Activated naive CD8-positive, alpha-beta T cell treated with anti-CD3 and anti-CD28 coated beads, Interleukin-2, amount 10 ng/mL, durations not matched to agents 7 days and 5 days (primary cell): ENCODE measurements at regions not wholly inside any gene's neighbourhood (a gene's known extent, or its start where the extent isn't known, plus 50 kb on each side); places are given as distances from the start of the nearest gene placed in this dataset.

Experiments used
- ATAC-seq: fragments of 150-1000 bp; cut with Tn5 transposase; one replicate; pipeline ENCODE4 v1.10.0; 2021; ENCODE audit warnings: low read depth, moderate library complexity
- POLR2A ChIA-PET: fragments of 350-600 bp; sonication (Branson Sonifier 250); formaldehyde crosslinking; loops from one replicate; lab custom pipeline; 2021; ENCODE audit warnings: antibody characterized with exemption; lab: Charles Lee
- DNase-seq: peaks from one replicate; pipeline ENCODE4 v3.0.0; 2021
- H3K27ac Mint-ChIP-seq: one replicate; pipeline ENCODE4 v1.8.0; 2022; ENCODE audit warnings: mild to moderate bottlenecking, mixed read lengths
- H3K27me3 Mint-ChIP-seq: one replicate; pipeline ENCODE4 v1.8.0; 2022; ENCODE audit warnings: mild to moderate bottlenecking, moderate library complexity, mixed read lengths
- H3K36me3 Mint-ChIP-seq: one replicate; pipeline ENCODE4 v1.8.0; 2021; ENCODE audit warnings: mild to moderate bottlenecking, mixed read lengths
- H3K4me1 Mint-ChIP-seq: one replicate; pipeline ENCODE4 v1.8.0; 2021; ENCODE audit warnings: mixed read lengths
- H3K4me3 Mint-ChIP-seq: one replicate; pipeline ENCODE4 v1.8.0; 2022; ENCODE audit warnings: mild to moderate bottlenecking, moderate library complexity, mixed read lengths
- H3K9me3 Mint-ChIP-seq: one replicate; pipeline ENCODE4 v1.8.0; 2021; ENCODE audit warnings: mixed read lengths

DNA sequence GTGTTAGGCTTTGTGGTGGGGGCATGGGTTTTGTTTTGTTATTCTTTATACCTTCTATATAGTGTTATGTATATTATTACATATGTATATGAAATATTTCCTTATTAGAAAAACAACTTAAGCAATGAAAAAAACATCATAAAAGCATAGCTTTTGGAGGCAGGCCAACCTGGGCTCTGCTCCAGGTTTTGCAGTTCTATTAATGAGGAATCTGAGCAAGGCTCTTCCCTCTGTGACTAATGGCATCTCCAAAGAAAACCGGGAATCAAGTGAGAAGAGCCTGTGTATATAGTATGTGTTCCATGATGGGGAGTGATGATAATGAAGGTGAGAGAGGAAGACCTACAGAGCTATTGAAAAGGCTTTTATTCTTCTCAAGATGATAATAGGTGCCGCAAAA is 291.1 kb downstream of the CLIC5 start:
- no peak overlapping the region for H3K27ac Mint-ChIP-seq
- no peaks in the 10 kb centered on the region for H3K4me1 Mint-ChIP-seq
- no peak overlapping the region for H3K4me3 Mint-ChIP-seq
- POLR2A ChIA-PET, result no interaction called here
- no peaks in the 10 kb centered on the region for H3K27me3 Mint-ChIP-seq
- peaks cover 4% of the 10 kb centered on the region for H3K9me3 Mint-ChIP-seq
- DNase-seq (no peak), ATAC-seq (no peak)
- peaks cover 1% of the 10 kb centered on the region for H3K36me3 Mint-ChIP-seq

DNA sequence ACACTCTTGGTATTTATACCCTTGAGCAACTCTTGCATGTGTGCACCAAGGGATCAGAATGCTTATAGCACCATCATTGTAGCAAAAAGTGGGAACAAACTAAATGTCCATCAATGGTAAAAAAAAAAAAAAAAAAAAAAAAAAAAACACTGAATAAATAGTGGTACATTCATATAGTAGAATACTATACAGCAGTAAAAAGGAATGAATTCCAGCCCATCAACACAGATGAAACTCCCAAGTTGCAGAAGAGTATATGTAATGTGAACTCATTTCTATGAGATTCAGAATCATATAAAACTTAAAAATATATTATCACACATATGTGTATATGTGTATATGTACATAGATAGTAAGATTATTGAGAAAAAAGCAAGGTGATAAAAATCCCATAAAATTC is 291.6 kb downstream of the CLIC5 start:
- H3K9me3 Mint-ChIP-seq, result peaks cover 4% of the 10 kb centered on the region
- H3K36me3 Mint-ChIP-seq, result peaks cover 1% of the 10 kb centered on the region
- H3K27me3 Mint-ChIP-seq, result no peaks in the 10 kb centered on the region
- POLR2A ChIA-PET, result no interaction called here
- no peak overlapping the region for H3K4me3 Mint-ChIP-seq
- ATAC-seq (no peak), DNase-seq (no peak)
- no peak overlapping the region for H3K27ac Mint-ChIP-seq
- H3K4me1 Mint-ChIP-seq, result no peaks in the 10 kb centered on the region

DNA sequence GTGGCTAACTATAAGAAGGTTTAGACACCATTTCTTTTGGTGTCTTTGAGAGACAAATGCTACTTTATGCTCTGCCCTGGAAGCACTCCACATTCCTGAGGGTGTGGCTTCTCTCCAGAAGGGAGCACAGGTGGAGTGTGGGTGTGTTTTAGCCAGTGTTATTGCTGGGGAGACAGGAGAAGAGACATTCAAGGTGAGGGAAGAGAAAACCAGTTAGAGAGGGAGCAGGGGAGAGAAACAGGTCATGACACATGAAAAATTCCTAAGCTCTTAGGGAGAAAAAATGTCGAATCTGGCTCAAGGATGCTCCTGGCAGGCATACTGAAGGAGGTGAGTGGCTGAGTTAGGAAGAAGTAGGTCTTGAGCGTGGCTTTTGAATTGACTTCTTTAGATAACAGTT is 292.8 kb downstream of the CLIC5 start:
- Mint-ChIP-seq H3K9me3 (peaks cover 4% of the 10 kb centered on the region), H3K27ac (no peak overlapping the region), H3K4me1 (no peaks in the 10 kb centered on the region), H3K27me3 (no peaks in the 10 kb centered on the region), H3K4me3 (no peak overlapping the region), H3K36me3 (peaks cover 1% of the 10 kb centered on the region)
- DNase-seq, result no peak
- POLR2A ChIA-PET, result no interaction called here
- no peak for ATAC-seq

DNA sequence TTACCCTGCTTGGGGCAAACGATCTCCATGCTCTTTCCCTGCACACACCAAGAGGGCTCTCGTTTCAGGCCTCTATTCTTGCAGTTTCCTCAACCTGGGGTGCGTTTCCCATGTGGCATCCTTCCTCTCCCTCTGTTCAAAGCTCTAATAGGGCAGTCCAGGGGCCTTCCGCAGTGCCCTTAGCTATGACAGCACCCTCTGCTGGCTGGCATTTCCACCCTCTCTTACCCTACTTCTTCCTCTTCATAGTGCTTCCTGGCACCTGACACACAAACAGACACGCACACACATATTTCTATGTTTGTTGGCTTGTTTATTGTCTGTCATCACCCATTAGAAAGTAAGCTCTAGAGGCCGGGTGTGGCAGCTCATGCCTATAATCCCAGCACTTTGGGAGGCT is 294.0 kb downstream of the CLIC5 start:
- Mint-ChIP-seq H3K9me3 (peaks cover 4% of the 10 kb centered on the region), H3K4me1 (no peaks in the 10 kb centered on the region), H3K27me3 (no peaks in the 10 kb centered on the region), H3K4me3 (no peak overlapping the region), H3K27ac (no peak overlapping the region), H3K36me3 (peaks cover 1% of the 10 kb centered on the region)
- POLR2A ChIA-PET, result no interaction called here
- ATAC-seq, result no peak
- no peak for DNase-seq

DNA sequence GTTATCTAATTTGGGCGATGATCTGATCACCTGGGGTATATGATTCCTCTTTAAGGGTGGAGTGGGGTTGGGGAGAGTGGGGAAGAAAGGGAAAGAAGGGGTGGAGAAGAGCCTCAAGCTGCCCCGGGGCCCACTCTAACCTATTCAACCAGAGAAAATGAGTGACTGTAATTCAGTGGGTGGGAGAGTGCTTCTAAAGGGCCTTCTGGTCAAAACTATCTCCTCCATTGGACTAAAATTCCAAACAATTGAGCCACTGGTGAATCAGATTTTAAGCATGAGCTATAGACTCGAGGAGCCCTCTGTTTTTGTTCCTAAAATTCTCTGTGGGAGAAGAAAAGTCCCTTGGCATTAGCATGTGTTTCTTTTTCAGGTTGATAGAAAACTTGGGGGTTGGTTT is 296.8 kb downstream of the CLIC5 start:
- Mint-ChIP-seq H3K4me3 (no peak overlapping the region), H3K4me1 (peaks cover 16% of the 10 kb centered on the region), H3K9me3 (peaks cover 4% of the 10 kb centered on the region), H3K27me3 (no peaks in the 10 kb centered on the region), H3K27ac (no peak overlapping the region), H3K36me3 (peaks cover 1% of the 10 kb centered on the region)
- no peak for DNase-seq
- ATAC-seq, result no peak
- POLR2A ChIA-PET, result no interaction called here

DNA sequence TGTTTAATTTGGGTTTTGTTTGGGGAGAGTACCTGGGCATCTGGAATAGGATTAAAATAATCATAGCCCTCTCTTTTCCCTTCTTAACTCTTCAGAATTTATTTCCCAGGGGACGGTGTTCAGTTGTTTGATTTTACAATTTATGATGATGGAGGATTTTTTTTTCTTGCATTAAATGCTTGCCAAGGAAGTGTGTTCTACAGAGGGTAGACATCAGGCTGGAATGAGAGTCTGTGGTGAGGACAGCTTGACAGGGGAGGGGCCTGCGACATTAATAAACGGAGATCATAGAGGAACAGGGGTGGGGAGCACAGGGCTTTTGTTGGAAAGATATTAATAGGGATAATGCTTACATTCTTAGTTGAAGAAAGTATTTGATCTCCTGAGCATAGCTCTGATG is 297.5 kb downstream of the CLIC5 start:
- ATAC-seq (no peak), DNase-seq (no peak)
- Mint-ChIP-seq H3K36me3 (peaks cover 1% of the 10 kb centered on the region), H3K4me1 (peaks cover 17% of the 10 kb centered on the region), H3K9me3 (peaks cover 4% of the 10 kb centered on the region), H3K27ac (no peak overlapping the region), H3K27me3 (no peaks in the 10 kb centered on the region), H3K4me3 (no peak overlapping the region)
- POLR2A ChIA-PET, result no interaction called here

DNA sequence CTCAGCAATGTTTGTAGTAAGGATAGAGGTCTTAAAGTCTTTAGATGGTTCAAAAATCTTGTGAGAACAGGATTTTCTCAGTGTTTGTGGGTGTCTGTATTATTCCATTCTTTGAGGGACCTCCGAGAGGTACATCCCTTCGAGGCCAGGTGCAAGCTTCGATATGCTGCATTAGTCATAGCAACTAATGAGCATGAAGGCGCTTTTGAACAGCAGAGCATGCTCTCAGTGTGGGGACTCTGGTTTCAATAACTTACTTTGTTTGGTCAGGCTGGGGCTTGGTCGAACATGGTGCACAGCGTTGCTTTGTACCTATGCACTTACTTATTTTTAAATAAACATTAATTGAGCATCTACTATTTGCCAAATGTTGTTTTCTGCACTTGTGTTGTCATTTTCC is 297.9 kb downstream of the CLIC5 start:
- DNase-seq (no peak), ATAC-seq (no peak)
- Mint-ChIP-seq H3K4me3 (no peak overlapping the region), H3K27me3 (no peaks in the 10 kb centered on the region), H3K9me3 (peaks cover under 1% of the 10 kb centered on the region), H3K36me3 (no peaks in the 10 kb centered on the region), H3K27ac (no peak overlapping the region), H3K4me1 (peaks cover 17% of the 10 kb centered on the region)
- POLR2A ChIA-PET, result no interaction called here

DNA sequence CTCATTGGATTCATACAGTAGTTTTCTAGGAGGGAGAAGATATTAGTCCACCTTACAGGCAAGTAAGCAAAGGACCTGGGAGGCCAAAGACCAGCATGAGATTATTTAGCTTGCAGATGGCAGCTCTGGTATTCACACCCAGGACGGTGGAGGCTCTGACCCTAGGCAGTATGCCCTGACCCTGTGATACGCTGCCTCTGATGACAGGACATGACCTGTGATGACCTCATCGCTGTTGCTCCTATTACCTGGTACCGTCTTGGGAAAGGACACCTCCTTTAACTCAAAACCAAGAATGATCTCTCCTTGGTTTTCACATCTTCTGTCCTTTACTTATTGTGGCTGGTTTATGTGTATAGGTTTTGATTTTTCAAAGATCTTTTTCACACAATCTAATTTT is 298.6 kb downstream of the CLIC5 start:
- Mint-ChIP-seq H3K9me3 (no peaks in the 10 kb centered on the region), H3K27me3 (no peaks in the 10 kb centered on the region), H3K27ac (no peak overlapping the region), H3K36me3 (no peaks in the 10 kb centered on the region), H3K4me1 (peaks cover 17% of the 10 kb centered on the region), H3K4me3 (no peak overlapping the region)
- DNase-seq (no peak), ATAC-seq (no peak)
- POLR2A ChIA-PET, result no interaction called here

DNA sequence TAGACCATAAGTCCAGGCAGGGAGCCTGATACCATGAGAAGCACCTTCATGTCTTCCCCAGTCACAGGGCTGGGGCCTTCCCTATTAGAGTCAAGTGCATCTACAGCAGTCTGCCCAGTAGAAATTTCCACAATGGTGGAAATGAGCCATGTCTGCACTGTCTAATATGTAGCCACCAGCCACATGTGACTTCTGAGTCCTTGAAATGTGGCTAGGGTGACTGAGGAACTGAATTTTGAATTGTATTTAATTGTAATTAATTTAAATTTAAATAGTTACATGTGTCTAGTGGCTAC is 300.2 kb downstream of the CLIC5 start:
- Mint-ChIP-seq H3K4me3 (no peak overlapping the region), H3K27me3 (no peaks in the 10 kb centered on the region), H3K9me3 (no peaks in the 10 kb centered on the region), H3K27ac (no peak overlapping the region), H3K36me3 (no peaks in the 10 kb centered on the region), H3K4me1 (peaks cover 21% of the 10 kb centered on the region)
- POLR2A ChIA-PET, result no interaction called here
- DNase-seq (no peak), ATAC-seq (no peak)

DNA sequence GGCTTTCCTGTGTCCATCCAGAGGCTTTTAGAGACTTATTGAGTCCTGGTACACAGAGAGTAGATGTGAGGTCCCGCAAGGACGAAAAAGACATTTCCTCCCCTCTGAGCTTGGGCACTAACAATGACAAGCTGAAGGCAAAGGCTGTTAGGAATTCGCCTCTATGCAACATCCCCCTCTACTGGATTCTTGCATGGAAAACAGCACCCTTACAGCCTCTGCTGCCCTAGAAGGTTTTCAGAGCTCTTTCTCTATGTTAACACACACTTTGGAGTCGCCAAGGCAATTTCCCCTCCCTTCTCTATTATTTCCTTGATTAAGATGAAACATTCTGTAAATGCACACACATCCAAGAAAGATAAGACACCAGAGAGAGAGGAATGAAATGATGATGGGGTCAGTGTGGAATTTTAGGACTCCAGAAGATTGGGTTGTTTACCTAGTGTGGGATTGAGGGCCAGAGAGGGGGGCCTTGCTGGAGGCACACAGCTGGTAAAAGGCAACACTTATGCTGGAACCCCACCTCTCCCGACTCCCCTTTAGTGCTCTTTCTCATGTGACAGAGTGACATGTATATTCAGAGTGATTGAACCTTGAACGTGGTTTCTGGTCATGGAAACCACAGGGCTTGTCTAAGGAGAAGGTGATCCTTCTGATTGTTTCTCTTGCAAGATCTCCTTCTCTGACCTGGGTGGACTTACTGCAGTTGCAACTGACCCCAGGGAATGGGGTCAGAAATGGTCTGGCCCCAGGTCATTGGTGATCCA is 300.7 kb downstream of the CLIC5 start:
- Mint-ChIP-seq H3K9me3 (no peaks in the 10 kb centered on the region), H3K4me3 (no peak overlapping the region), H3K27ac (no peak overlapping the region), H3K27me3 (no peaks in the 10 kb centered on the region), H3K4me1 (peaks cover 25% of the 10 kb centered on the region), H3K36me3 (no peaks in the 10 kb centered on the region)
- ATAC-seq (peak; percentile 82), DNase-seq (no peak)
- POLR2A ChIA-PET, result interaction anchor here (1.3 kb wide), 1 partner anchor 337 kb away, joined by 4 read pairs; the partner anchor contains the start of gene SUPT3H

DNA sequence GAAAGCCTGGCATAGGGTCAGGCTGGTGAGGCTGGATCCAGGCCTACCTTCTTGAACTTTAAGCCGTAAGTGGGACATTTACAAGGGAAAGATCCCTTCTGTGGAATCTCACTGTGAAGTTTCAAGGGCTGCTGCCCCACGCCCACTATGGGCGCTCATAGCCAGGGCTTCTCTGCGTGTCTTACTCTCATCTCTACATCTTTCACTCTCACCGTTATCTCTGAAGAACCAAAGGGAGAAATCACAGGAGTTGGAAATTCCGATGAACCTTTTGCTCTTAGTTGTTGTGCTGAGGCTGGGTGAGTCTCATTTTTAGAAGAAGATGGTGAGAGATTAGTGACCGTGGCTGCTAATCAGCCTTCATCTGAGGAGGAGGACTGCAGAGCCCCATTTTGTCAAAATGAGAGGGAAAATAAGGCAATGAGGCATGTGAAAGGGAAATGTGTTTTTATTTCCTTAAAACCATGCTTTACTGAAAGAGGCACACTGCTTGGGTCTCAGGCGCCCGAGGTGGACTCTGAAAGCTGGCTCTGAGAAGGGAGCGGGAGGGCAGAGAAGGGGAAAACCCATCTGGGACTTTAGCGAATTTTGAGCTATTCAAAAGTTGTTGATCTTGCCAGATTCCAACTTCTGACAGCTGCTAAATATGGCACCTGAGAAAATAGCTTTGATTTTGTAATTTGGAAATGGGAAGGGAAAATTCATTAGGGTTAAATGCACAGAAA is 301.5 kb downstream of the CLIC5 start:
- no peaks in the 10 kb centered on the region for H3K36me3 Mint-ChIP-seq
- H3K27me3 Mint-ChIP-seq, result no peaks in the 10 kb centered on the region
- POLR2A ChIA-PET, result interaction anchor here (1.3 kb wide), 1 partner anchor 337 kb away, joined by 4 read pairs; the partner anchor contains the start of gene SUPT3H
- H3K4me3 Mint-ChIP-seq, result no peak overlapping the region
- H3K27ac Mint-ChIP-seq, result no peak overlapping the region
- peaks cover 27% of the 10 kb centered on the region for H3K4me1 Mint-ChIP-seq
- no peaks in the 10 kb centered on the region for H3K9me3 Mint-ChIP-seq
- ATAC-seq (no peak), DNase-seq (no peak)
